ENCODE measurements at regions not wholly inside any gene's neighbourhood (a gene's known extent, or its start where the extent isn't known, plus 50 kb on each side); places are given as distances from the start of the nearest gene placed in this dataset.

DNA sequence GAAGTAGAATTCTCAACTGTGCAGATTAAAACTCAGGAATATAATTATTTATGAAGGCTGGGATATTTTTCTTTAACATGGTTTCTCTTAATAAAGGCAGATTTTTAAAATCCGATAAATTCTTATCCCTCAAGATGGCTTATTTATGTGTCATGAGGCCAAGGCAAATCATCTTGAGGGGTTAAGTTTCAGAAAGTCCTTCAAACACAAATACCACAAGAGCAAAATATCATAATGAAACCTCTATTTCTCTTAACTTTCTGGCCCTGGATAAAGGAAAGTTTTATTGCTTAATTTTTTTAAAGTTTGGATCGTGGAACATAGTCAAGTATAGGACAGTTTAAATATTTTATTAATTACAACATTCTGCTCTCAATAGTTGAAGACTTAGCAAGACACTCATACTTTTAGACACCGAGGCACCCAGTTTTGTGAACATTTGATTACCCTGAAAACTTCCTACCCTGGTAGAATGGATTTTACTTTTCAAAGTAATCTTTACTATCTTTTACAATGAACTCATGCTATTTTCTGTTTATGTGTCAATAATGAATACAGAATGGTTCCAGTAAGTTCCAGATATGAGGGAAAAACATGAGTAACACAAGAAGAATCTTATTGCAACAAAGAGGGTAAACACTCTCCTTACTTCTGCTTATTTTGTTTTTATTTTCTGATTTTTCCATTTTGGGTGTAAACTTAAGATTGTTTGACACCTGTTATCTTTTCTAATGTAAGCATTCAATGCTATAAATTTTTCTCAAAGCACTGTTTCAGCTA is 200.7 kb upstream of the IL15 start:
- Histone ChIP-seq H3K4me3 (no peak overlapping the region), H3K9me3 (no peaks in the 10 kb centered on the region), H3K27me3 (no peaks in the 10 kb centered on the region), H3K36me3 (no peaks in the 10 kb centered on the region), H3K27ac (no peak overlapping the region), H3K4me1 (no peaks in the 10 kb centered on the region)
- 84 to 85% methylated on average over 3 of the region's 3 CpGs for WGBS, 2 donors
- no peak for DNase-seq
- TF ChIP-seq, protein P1, sequence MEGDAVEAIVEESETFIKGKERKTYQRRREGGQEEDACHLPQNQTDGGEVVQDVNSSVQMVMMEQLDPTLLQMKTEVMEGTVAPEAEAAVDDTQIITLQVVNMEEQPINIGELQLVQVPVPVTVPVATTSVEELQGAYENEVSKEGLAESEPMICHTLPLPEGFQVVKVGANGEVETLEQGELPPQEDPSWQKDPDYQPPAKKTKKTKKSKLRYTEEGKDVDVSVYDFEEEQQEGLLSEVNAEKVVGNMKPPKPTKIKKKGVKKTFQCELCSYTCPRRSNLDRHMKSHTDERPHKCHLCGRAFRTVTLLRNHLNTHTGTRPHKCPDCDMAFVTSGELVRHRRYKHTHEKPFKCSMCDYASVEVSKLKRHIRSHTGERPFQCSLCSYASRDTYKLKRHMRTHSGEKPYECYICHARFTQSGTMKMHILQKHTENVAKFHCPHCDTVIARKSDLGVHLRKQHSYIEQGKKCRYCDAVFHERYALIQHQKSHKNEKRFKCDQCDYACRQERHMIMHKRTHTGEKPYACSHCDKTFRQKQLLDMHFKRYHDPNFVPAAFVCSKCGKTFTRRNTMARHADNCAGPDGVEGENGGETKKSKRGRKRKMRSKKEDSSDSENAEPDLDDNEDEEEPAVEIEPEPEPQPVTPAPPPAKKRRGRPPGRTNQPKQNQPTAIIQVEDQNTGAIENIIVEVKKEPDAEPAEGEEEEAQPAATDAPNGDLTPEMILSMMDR (IDR thresholded peaks at IDR 0.05), result no peak
- no peak for TF ChIP-seq POLR2AphosphoS5 (IDR thresholded peaks at IDR 0.05)
- TF ChIP-seq POLR2A (IDR thresholded peaks at IDR 0.05), result no peak
- no peak for TF ChIP-seq EP300 (IDR thresholded peaks at IDR 0.05)
- intact Hi-C loops (cut with DNase I), result no loop called here

DNA sequence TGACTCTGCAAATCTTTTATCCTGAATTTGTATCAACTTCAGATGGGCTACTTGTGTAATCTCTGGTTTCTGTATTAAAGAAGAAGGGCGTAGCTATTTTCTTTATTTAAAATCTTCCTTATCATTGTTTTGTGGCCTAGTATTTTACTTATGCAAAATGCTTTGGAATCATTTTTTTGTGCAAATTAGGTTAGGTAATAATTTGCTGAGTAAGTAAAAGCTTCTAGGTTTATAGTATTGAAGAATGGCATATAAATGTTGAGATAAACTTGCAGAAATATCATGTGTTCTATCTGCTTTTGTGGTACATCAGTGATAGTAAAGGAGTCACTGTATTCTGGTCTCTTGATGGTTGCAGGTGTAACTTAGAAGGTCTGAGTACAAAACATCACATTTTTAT is 197.2 kb upstream of the IL15 start:
- H3K27me3 ChIP-seq, result no peaks in the 10 kb centered on the region
- TF ChIP-seq POLR2AphosphoS5 (IDR thresholded peaks at IDR 0.05) (no peak), EP300 (IDR thresholded peaks at IDR 0.05) (no peak), POLR2A (IDR thresholded peaks at IDR 0.05) (no peak)
- TF ChIP-seq, protein P1 (IDR thresholded peaks at IDR 0.05), result no peak
- H3K36me3 ChIP-seq, result no peaks in the 10 kb centered on the region
- no peaks in the 10 kb centered on the region for H3K9me3 ChIP-seq
- intact Hi-C loops (cut with DNase I), result no loop called here
- H3K27ac ChIP-seq, result no peak overlapping the region
- WGBS, 2 donors, result 92 to 94% methylated on average over 1 of the region's 1 CpG
- no peaks in the 10 kb centered on the region for H3K4me1 ChIP-seq
- H3K4me3 ChIP-seq, result no peak overlapping the region
- no peak for DNase-seq

DNA sequence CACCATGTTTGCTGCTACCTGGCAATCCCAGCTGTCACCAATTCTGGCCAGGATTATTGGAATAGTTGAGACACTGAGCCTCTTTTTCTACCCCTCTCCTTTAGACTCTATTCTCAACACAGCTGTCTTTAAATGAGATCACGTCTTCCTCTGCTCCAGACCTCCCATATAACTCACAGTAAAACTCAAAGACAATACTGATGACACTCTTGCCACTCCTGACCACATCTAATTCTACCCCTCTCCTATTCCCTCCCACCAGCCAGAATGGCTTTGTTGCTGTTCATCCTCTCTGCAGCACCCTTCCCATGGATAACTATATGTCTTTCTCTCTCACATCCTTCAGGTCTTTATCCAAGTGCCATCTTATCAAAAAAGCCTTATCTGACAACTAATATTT is 188.6 kb upstream of the IL15 start:
- no peak for DNase-seq
- no peaks in the 10 kb centered on the region for H3K27me3 ChIP-seq
- H3K4me1 ChIP-seq, result no peaks in the 10 kb centered on the region
- no peak overlapping the region for H3K27ac ChIP-seq
- intact Hi-C loops (cut with DNase I), result no loop called here
- H3K4me3 ChIP-seq, result no peak overlapping the region
- 57 to 70% methylated on average over 1 of the region's 1 CpG for WGBS, 2 donors
- H3K9me3 ChIP-seq, result no peaks in the 10 kb centered on the region
- TF ChIP-seq POLR2A (IDR thresholded peaks at IDR 0.05), result no peak
- TF ChIP-seq POLR2AphosphoS5 (IDR thresholded peaks at IDR 0.05), result no peak
- TF ChIP-seq, protein P1 (IDR thresholded peaks at IDR 0.05), result no peak
- TF ChIP-seq EP300 (IDR thresholded peaks at IDR 0.05), result no peak
- H3K36me3 ChIP-seq, result no peaks in the 10 kb centered on the region

DNA sequence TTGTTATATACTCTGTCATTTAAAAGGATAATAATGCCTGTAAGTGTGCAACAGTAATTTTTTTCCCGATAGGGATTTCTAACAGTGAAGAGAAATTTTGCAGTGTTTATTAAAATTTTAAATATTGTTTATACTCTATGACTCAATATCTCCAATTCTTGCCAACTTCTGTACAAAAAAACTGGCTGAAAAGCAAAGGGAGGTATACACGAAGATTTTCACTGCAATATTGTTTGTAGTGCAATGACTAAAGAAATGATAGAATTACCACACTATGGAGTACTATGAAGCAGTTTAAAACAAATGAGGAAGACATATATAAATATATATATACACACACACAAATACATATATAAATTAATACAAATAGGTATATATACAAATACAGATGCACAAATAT is 187.9 kb upstream of the IL15 start:
- Histone ChIP-seq H3K27ac (no peak overlapping the region), H3K4me1 (no peaks in the 10 kb centered on the region), H3K36me3 (no peaks in the 10 kb centered on the region), H3K9me3 (no peaks in the 10 kb centered on the region), H3K27me3 (no peaks in the 10 kb centered on the region), H3K4me3 (no peak overlapping the region)
- 73% methylated on average over 2 of the region's 2 CpGs for WGBS, 2 donors
- DNase-seq, result no peak
- TF ChIP-seq EP300 (IDR thresholded peaks at IDR 0.05), result no peak
- no peak for TF ChIP-seq POLR2AphosphoS5 (IDR thresholded peaks at IDR 0.05)
- no peak for TF ChIP-seq POLR2A (IDR thresholded peaks at IDR 0.05)
- TF ChIP-seq, protein P1 (IDR thresholded peaks at IDR 0.05), result no peak
- intact Hi-C loops (cut with DNase I), result no loop called here

DNA sequence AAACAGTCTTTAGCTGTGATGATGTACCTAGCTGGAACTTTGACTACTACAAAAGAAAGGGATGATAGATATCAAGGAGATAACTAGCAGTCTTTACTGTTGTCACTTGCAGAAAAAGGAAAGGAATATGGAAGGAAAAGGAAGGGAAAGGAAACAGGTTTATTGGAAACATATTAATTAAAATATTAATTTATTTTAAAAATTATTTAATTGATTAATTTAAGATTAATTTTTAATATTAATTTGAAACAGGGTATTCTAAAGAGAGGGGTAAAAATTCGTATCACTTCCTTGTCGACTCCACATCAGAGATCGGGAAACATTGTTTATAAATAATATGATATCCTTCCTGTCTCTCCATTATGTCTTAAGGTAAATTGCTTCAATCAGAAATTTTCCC is 186.5 kb upstream of the IL15 start:
- no peak overlapping the region for H3K27ac ChIP-seq
- TF ChIP-seq POLR2AphosphoS5 (IDR thresholded peaks at IDR 0.05), result no peak
- WGBS, 2 donors, result 89 to 91% methylated on average over 3 of the region's 3 CpGs
- H3K4me1 ChIP-seq, result no peaks in the 10 kb centered on the region
- intact Hi-C loops (cut with DNase I), result no loop called here
- H3K27me3 ChIP-seq, result no peaks in the 10 kb centered on the region
- DNase-seq, result no peak
- H3K36me3 ChIP-seq, result no peaks in the 10 kb centered on the region
- H3K9me3 ChIP-seq, result no peaks in the 10 kb centered on the region
- H3K4me3 ChIP-seq, result no peak overlapping the region
